Endothelial cell of umbilical vein (primary cell): ENCODE measurements at regions not wholly inside any gene's neighbourhood (a gene's known extent, or its start where the extent isn't known, plus 50 kb on each side); places are given as distances from the start of the nearest gene placed in this dataset.

ENCODE experiments used
- BruUV-seq: library from RNA; stranded (reverse); fragments of 400-500 nt; replicated peaks from 2 replicates; lab custom pipeline; 2021; lab: Mats Ljungman, UMichigan
- CTCF ChIA-PET: fragments of 300-600, 350-600 bp; sonication (Branson Sonifier 250); formaldehyde crosslinking; loops from one replicate; lab custom pipeline; 2021; ENCODE audit warnings: antibody characterized with exemption, inconsistent platforms; lab: Charles Lee
- POLR2A ChIA-PET: fragments of 300-600, 350-600 bp; sonication (Branson Sonifier 250); formaldehyde crosslinking; loops from one replicate; lab custom pipeline; 2021; ENCODE audit warnings: antibody characterized with exemption, inconsistent platforms; lab: Charles Lee
- DNase-seq: peaks from one replicate; pipeline ENCODE4 v3.0.0-alpha.2; 2011; ENCODE audit warnings: low read depth, low spot score
- FAIRE-seq: peaks from 2 replicates; lab custom pipeline; 2011; peaks lifted over from hg19 to GRCh38; lab: Jason Lieb, UNC
- H2AFZ ChIP-seq: 2 replicates; pipeline ENCODE4 v1.6.0; 2012; ENCODE audit warnings: low read depth, low read length, control low read depth, inconsistent platforms
- H3K27ac ChIP-seq: 2 replicates; pipeline ENCODE4 v1.5.1; 2011; ENCODE audit warnings: low read depth, mild to moderate bottlenecking, control low read depth, low read length, moderate library complexity; ENCODE audit not compliant: insufficient read depth
- H3K27me3 ChIP-seq, 2 experiments: 2 replicates each; pipeline versions ENCODE4 v1.6.0 to v1.6.1; 2011; ENCODE audit warnings: low read length in 2 of 2, mixed read lengths in 1 of 2; ENCODE audit not compliant: control insufficient read depth in 2 of 2, insufficient read depth in 2 of 2
- H3K36me3 ChIP-seq, 2 experiments: 2 replicates in 1 of 2; 3 replicates in 1 of 2; pipeline ENCODE4 v1.5.1; 2011; ENCODE audit warnings: low read length in 2 of 2, mild to moderate bottlenecking in 1 of 2, moderate library complexity in 1 of 2; ENCODE audit not compliant: control insufficient read depth in 2 of 2, insufficient read depth in 2 of 2; ENCODE audit errors: extremely low read depth in 1 of 2
- H3K4me1 ChIP-seq: 3 replicates; pipeline ENCODE4 v1.5.1; 2011; ENCODE audit warnings: mild to moderate bottlenecking, low read length; ENCODE audit not compliant: control insufficient read depth, insufficient read depth; ENCODE audit errors: extremely low read depth
- H3K4me2 ChIP-seq: 2 replicates; pipeline ENCODE4 v1.6.1; 2011; ENCODE audit warnings: low read length, control low read depth, mixed read lengths; ENCODE audit not compliant: insufficient read depth
- H3K4me3 ChIP-seq, 3 experiments: fragments of 200-600 bp in 1 of 3; sonication (generic), shearing (Covaris generic) in 1 of 3; replicated peaks in 1 of 3; 2 replicates each; pipeline ENCODE4 v1.5.1; 2011 to 2016; ENCODE audit warnings: control low read depth in 3 of 3, low read length in 3 of 3, mild to moderate bottlenecking in 2 of 3, inconsistent platforms in 1 of 3, low read depth in 1 of 3, moderate library complexity in 1 of 3; ENCODE audit not compliant: insufficient read depth in 1 of 3
- H3K79me2 ChIP-seq: 2 replicates; pipeline ENCODE4 v1.6.0; 2012; ENCODE audit warnings: low read length, inconsistent platforms; ENCODE audit not compliant: control insufficient read depth, insufficient read depth
- H3K9ac ChIP-seq: replicated peaks from 2 replicates; pipeline ENCODE3; 2011; ENCODE audit warnings: low read length, control low read depth; ENCODE audit not compliant: insufficient read depth; ENCODE audit errors: extremely low read depth
- H3K9me1 ChIP-seq: replicated peaks from 3 replicates; pipeline ENCODE4 v1.6.0; 2011; ENCODE audit warnings: mild to moderate bottlenecking, low read length; ENCODE audit not compliant: control insufficient read depth, insufficient read depth; ENCODE audit errors: extremely low read depth
- H3K9me3 ChIP-seq: replicated peaks from 2 replicates; pipeline ENCODE4 v1.5.1; 2012; ENCODE audit warnings: low read length, inconsistent platforms; ENCODE audit not compliant: control insufficient read depth, insufficient read depth
- H4K20me1 ChIP-seq: replicated peaks from 2 replicates; pipeline ENCODE3; 2011; ENCODE audit warnings: mild to moderate bottlenecking, low read length; ENCODE audit not compliant: control insufficient read depth, insufficient read depth; ENCODE audit errors: extremely low read depth
- CTCF ChIP-seq, 2 donors: IDR thresholded peaks; 1 replicate in 1 of 2; 2 replicates in 1 of 2; pipeline ENCODE4 v1.5.1; 2011; ENCODE audit warnings: low read length in 2 of 2, mild to moderate bottlenecking in 2 of 2, moderate library complexity in 2 of 2, control low read depth in 1 of 2, inconsistent platforms in 1 of 2, low read depth in 1 of 2; ENCODE audit not compliant: insufficient read depth in 1 of 2; ENCODE audit errors: extremely low read depth in 1 of 2
- EZH2 ChIP-seq: IDR thresholded peaks from 2 replicates; pipeline ENCODE4 v1.6.1; 2012; ENCODE audit warnings: borderline replicate concordance, low read depth, mild to moderate bottlenecking, moderate library complexity, low read length, inconsistent platforms; ENCODE audit not compliant: severe bottlenecking
- FOS ChIP-seq: IDR thresholded peaks from 2 replicates; pipeline ENCODE4 v1.6.1; 2011; ENCODE audit warnings: mild to moderate bottlenecking, low read length, moderate library complexity, borderline replicate concordance; ENCODE audit not compliant: insufficient read depth
- GATA2 ChIP-seq: IDR thresholded peaks from 2 replicates; pipeline ENCODE4 v1.7.0; 2011; ENCODE audit warnings: low read depth, mild to moderate bottlenecking, moderate library complexity, mixed read lengths, low read length; ENCODE audit not compliant: insufficient read length, insufficient read depth
- JUN ChIP-seq: IDR thresholded peaks from 2 replicates; pipeline ENCODE4 v1.6.1; 2011; ENCODE audit warnings: borderline replicate concordance, low read depth; ENCODE audit not compliant: insufficient read length, insufficient read depth
- MAX ChIP-seq: IDR thresholded peaks from 2 replicates; pipeline ENCODE4 v1.6.1; 2011; ENCODE audit not compliant: insufficient read depth, insufficient read length
- MYC ChIP-seq: IDR thresholded peaks from one replicate; pipeline ENCODE4 v1.6.1; 2011; ENCODE audit warnings: mild to moderate bottlenecking, low read depth, low read length
- POLR2A ChIP-seq: IDR thresholded peaks from 2 replicates; pipeline ENCODE4 v1.6.1; 2012; ENCODE audit warnings: low read depth, mild to moderate bottlenecking, control low read depth, low read length
- POLR2AphosphoS5 ChIP-seq: IDR thresholded peaks from 2 replicates; pipeline ENCODE4 v1.6.1; 2012; ENCODE audit warnings: low read depth, mild to moderate bottlenecking, control low read depth, low read length, moderate library complexity; ENCODE audit not compliant: insufficient read depth
- dilution Hi-C: fragments of 300-500 bp; cut with MboI; formaldehyde crosslinking; loops from one replicate; pipeline ENCODE4 v1.15.0; 2019; ENCODE audit warnings: low sequenced_read_pairs; ENCODE audit not compliant: extremely low pct_ligation_motif_present
- intact Hi-C: fragments of 100-400 bp; cut with micrococcal nuclease; formaldehyde crosslinking; loops from one replicate; pipeline ENCODE4 v1.10.0; 2022

GRCh38 chr4:157444014-157444413 lies 223.5 kb downstream of the GRIA2 start:
- Histone ChIP-seq H3K36me3 (no peaks in the 10 kb centered on the region), H3K4me3 (no peak overlapping the region), H2AFZ (no peak overlapping the region), H3K9ac (no peak overlapping the region), H3K79me2 (no peaks in the 10 kb centered on the region), H3K27me3 (no peaks in the 10 kb centered on the region), H3K9me3 (no peaks in the 10 kb centered on the region), H3K4me1 (no peaks in the 10 kb centered on the region), H4K20me1 (no peaks in the 10 kb centered on the region), H3K4me2 (no peak overlapping the region), H3K9me1 (no peaks in the 10 kb centered on the region), H3K27ac (no peak overlapping the region)
- no peak for FAIRE-seq
- CTCF ChIA-PET = no interaction called here
- POLR2A ChIA-PET = no interaction called here
- intact Hi-C loops = no loop called here
- DNase-seq = no peak
- no TSS peak for BruUV-seq
- TF ChIP-seq EZH2 (no peak), CTCF (IDR thresholded peaks at IDR 0.05; ENCODE audit: extremely low read depth in 1 of 2, insufficient read depth in 1 of 2, low read depth in 1 of 2, low read length in 2 of 2) (no peak), MAX (no peak), POLR2AphosphoS5 (no peak), GATA2 (no peak), JUN (no peak), POLR2A (no peak), FOS (no peak), MYC (no peak)
- dilution Hi-C loops = no loop called here
